H1 (cell line): ENCODE measurements at regions not wholly inside any gene's neighbourhood (a gene's known extent, or its start where the extent isn't known, plus 50 kb on each side); places are given as distances from the start of the nearest gene placed in this dataset.

Experiments
- CEBPB ChIP-seq: IDR thresholded peaks from 2 replicates; pipeline ENCODE4 v1.6.1; 2012; ENCODE audit warnings: low read depth, low read length
- CHD1 ChIP-seq: IDR thresholded peaks from 2 replicates; pipeline ENCODE4 v1.6.1; 2012; ENCODE audit warnings: low read depth, low read length, improper control_type of control experiment
- CTCF ChIP-seq, 3 experiments: IDR thresholded peaks; 1 replicate in 2 of 3; 2 replicates in 1 of 3; pipeline versions ENCODE4 v1.5.1 to v1.6.1; 2011; ENCODE audit warnings: low read length in 3 of 3, mild to moderate bottlenecking in 3 of 3, inconsistent platforms in 2 of 3, low read depth in 1 of 3, moderate library complexity in 1 of 3; ENCODE audit not compliant: insufficient read depth in 1 of 3; ENCODE audit errors: control extremely low read depth in 1 of 3
- EZH2 ChIP-seq: fragments of 200-600 bp; sonication (generic); IDR thresholded peaks from 2 replicates; pipeline ENCODE4 v1.7.1; 2012; ENCODE audit warnings: low read depth, mild to moderate bottlenecking, moderate library complexity, low read length, inconsistent platforms; ENCODE audit not compliant: severe bottlenecking
- GTF2F1 ChIP-seq: IDR thresholded peaks from 2 replicates; pipeline ENCODE4 v1.6.1; 2012; ENCODE audit warnings: low read depth, low read length, improper control_type of control experiment, borderline replicate concordance
- POLR2A ChIP-seq, 2 experiments: IDR thresholded peaks; 1 replicate in 1 of 2; 2 replicates in 1 of 2; pipeline ENCODE4 v1.6.1; 2011; ENCODE audit warnings: low read depth in 2 of 2, low read length in 2 of 2, mild to moderate bottlenecking in 2 of 2; ENCODE audit errors: control extremely low read depth in 1 of 2
- RNF2 ChIP-seq: fragments of 200-900, 300-1000 bp; sonication (generic); IDR thresholded peaks from 2 replicates; pipeline ENCODE4 v1.7.1; 2016; ENCODE audit warnings: borderline replicate concordance, low read depth, mild to moderate bottlenecking, antibody characterized with exemption, low read length; ENCODE audit not compliant: poor library complexity, severe bottlenecking; ENCODE audit errors: missing control alignments

- TF ChIP-seq CHD1, result no peak
- no peak for TF ChIP-seq CTCF (IDR thresholded peaks at IDR 0.05; ENCODE audit: control extremely low read depth in 1 of 3, insufficient read depth in 1 of 3, low read depth in 1 of 3, low read length in 3 of 3)
- TF ChIP-seq POLR2A (IDR thresholded peaks at IDR 0.05; ENCODE audit: control extremely low read depth in 1 of 2, low read depth in 2 of 2, low read length in 2 of 2), result no peak
- no peak for TF ChIP-seq EZH2
- TF ChIP-seq CEBPB, result no peak
- TF ChIP-seq GTF2F1, result no peak
- no peak for TF ChIP-seq RNF2
Observed at GRCh38 chr2:144832048-144832447, 312.1 kb upstream of the ZEB2 start.
